A673 (cell line): ENCODE measurements at regions not wholly inside any gene's neighbourhood (a gene's known extent, or its start where the extent isn't known, plus 50 kb on each side); places are given as distances from the start of the nearest gene placed in this dataset.

Experiments
- BruUV-seq: library from RNA; stranded (reverse); fragments of 400-500 nt; replicated peaks from 2 replicates; lab custom pipeline; 2021; lab: Mats Ljungman, UMichigan
- CTCF ChIA-PET: fragments of 300-600 bp; sonication (Branson Sonifier 250); formaldehyde crosslinking; loops from one replicate; lab custom pipeline; 2022; ENCODE audit warnings: antibody characterized with exemption; lab: Charles Lee
- POLR2A ChIA-PET: fragments of 300-600 bp; sonication (Branson Sonifier 250); formaldehyde crosslinking; loops from one replicate; lab custom pipeline; 2022; ENCODE audit warnings: antibody characterized with exemption; ENCODE audit not compliant: low non-redundant PET; lab: Charles Lee
- DNase-seq: peaks from one replicate; pipeline ENCODE4 v3.0.0-alpha.2; 2015; ENCODE audit warnings: low spot score
- H3K27ac ChIP-seq: fragments of 200-600 bp; sonication (generic); 2 replicates; pipeline ENCODE4 v1.5.1; 2016; ENCODE audit warnings: mixed run types, low read depth, mild to moderate bottlenecking, mixed read lengths, antibody characterized with exemption, low read length; ENCODE audit not compliant: poor library complexity, severe bottlenecking
- H3K27me3 ChIP-seq: fragments of 200-600 bp; sonication (generic); replicated peaks from 2 replicates; pipeline ENCODE4 v1.6.1; 2017; ENCODE audit warnings: mixed run types, low read depth, mild to moderate bottlenecking, mixed read lengths, antibody characterized with exemption, low read length; ENCODE audit not compliant: insufficient read depth, poor library complexity
- H3K36me3 ChIP-seq: fragments of 200-600 bp; sonication (generic); 2 replicates; pipeline ENCODE4 v1.6.1; 2016; ENCODE audit warnings: mixed run types, mild to moderate bottlenecking, mixed read lengths, antibody characterized with exemption, low read length; ENCODE audit not compliant: insufficient read depth, poor library complexity, severe bottlenecking
- H3K4me1 ChIP-seq: fragments of 200-600 bp; sonication (generic); 2 replicates; pipeline ENCODE4 v1.6.1; 2017; ENCODE audit warnings: mixed run types, mild to moderate bottlenecking, mixed read lengths, antibody characterized with exemption, low read length; ENCODE audit not compliant: insufficient read depth, poor library complexity, severe bottlenecking
- H3K4me3 ChIP-seq: fragments of 200-600 bp; sonication (generic); 2 replicates; pipeline ENCODE4 v1.5.1; 2016; ENCODE audit warnings: low read depth, mixed run types, mild to moderate bottlenecking, mixed read lengths, low read length; ENCODE audit not compliant: poor library complexity, severe bottlenecking
- H3K9me3 ChIP-seq: fragments of 200-600 bp; sonication (generic); 2 replicates; pipeline ENCODE4 v1.6.1; 2016; ENCODE audit warnings: mixed run types, low read depth, mild to moderate bottlenecking, mixed read lengths, antibody characterized with exemption, low read length; ENCODE audit not compliant: poor library complexity, severe bottlenecking
- EZH2 ChIP-seq: fragments of 200-600 bp; sonication (generic); IDR thresholded peaks from 2 replicates; pipeline ENCODE4 v1.6.1; 2017; ENCODE audit warnings: borderline replicate concordance, low read depth, mild to moderate bottlenecking, mixed read lengths, antibody characterized with exemption, low read length; ENCODE audit not compliant: poor library complexity, severe bottlenecking
- intact Hi-C: fragments of 100-400 bp; cut with micrococcal nuclease; formaldehyde crosslinking; loops from one replicate; pipeline ENCODE4 v1.10.0; 2022; ENCODE audit not compliant: unreplicated experiment
- TF ChIP-seq, protein P1 (sequence below): fragments of 300-800, 200-600 bp; sonication (generic); conservative IDR thresholded peaks from 2 replicates; pipeline ENCODE4 v1.5.1; 2017; ENCODE audit warnings: low read depth, mild to moderate bottlenecking, antibody characterized with exemption, low read length, moderate library complexity, mixed read lengths

DNA sequence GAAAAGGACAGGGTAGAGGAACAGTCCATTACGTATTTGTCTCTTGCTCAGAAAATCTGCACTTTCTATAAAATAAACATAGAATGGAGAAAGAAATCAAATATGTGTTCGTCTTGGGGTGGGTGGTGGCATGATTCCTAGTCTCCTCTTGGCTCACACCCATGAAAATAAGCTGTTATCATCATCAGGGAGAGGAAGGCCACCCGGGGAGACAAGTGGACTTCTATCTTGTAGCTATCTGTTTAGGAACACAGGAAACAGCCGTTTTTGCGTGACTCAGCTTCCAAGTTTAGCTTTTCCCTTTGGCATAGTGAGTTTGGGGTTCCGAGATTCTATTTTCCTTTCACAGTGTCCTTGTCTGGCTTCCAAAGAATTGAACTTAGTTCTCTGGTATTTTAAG is 622.3 kb downstream of the PTPRU start:
- POLR2A ChIA-PET: no interaction called here
- CTCF ChIA-PET: interaction anchor here (0.5 kb wide), 1 partner anchor 1051 kb away, joined by 6 read pairs; no protein-coding TSS in a partner anchor
- TF ChIP-seq, protein P1, sequence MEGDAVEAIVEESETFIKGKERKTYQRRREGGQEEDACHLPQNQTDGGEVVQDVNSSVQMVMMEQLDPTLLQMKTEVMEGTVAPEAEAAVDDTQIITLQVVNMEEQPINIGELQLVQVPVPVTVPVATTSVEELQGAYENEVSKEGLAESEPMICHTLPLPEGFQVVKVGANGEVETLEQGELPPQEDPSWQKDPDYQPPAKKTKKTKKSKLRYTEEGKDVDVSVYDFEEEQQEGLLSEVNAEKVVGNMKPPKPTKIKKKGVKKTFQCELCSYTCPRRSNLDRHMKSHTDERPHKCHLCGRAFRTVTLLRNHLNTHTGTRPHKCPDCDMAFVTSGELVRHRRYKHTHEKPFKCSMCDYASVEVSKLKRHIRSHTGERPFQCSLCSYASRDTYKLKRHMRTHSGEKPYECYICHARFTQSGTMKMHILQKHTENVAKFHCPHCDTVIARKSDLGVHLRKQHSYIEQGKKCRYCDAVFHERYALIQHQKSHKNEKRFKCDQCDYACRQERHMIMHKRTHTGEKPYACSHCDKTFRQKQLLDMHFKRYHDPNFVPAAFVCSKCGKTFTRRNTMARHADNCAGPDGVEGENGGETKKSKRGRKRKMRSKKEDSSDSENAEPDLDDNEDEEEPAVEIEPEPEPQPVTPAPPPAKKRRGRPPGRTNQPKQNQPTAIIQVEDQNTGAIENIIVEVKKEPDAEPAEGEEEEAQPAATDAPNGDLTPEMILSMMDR: no peak
- TF ChIP-seq EZH2: no peak
- H3K4me1 ChIP-seq: peaks cover 54% of the 10 kb centered on the region
- H3K4me3 ChIP-seq: no peak overlapping the region
- peak overlapping the region; percentile 84 for H3K27ac ChIP-seq
- H3K9me3 ChIP-seq: no peaks in the 10 kb centered on the region
- H3K36me3 ChIP-seq: no peaks in the 10 kb centered on the region
- no TSS peak for BruUV-seq
- peak; percentile 93 for DNase-seq
- H3K27me3 ChIP-seq: no peaks in the 10 kb centered on the region
- intact Hi-C loops: loop anchor here (10.0 kb wide), 1 partner anchor 396 kb away; no protein-coding TSS in a partner anchor

DNA sequence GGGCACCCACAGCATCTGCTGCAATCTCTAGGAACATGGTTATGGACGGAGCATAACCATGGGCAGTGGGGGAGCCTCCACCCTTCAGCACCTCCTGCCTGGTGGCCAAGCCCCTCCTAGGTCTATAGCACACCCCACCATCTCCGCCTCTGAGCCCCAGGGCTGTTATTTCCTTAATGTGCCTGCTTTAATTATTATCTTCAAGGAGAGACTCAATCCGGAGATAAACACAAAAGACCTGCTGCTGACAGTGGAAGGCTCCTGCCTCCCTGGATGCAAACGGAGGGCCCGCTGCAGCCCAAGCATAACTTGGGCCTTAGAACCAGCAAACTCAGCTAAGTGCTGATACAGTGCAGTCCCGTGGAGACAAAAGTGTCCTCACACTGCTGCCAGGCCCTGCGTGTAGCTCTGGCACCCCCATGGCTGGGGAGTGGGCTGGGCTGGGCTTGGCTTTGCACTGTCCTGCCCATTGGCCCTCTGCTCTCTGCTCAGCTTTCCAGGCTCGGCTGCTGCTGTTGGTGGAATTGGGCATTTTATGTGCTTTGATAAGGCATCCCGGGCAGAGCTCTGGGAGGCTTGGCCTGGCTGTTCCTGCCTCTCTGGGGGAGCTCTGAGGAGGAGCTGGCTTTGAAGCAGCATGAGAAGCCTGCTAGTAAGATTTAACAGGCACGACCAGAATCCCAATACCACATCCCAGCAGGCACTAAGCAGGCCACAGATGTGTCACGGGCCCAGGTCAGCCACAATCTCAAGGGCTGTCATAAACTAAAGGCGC is 620.2 kb downstream of the PTPRU start:
- ChIA-PET POLR2A (no interaction called here), CTCF (interaction anchor here (1.0 kb wide), 1 partner anchor 229 kb away, joined by 4 read pairs; no protein-coding TSS in a partner anchor)
- peak overlapping the region; percentile 84 for H3K27ac ChIP-seq
- intact Hi-C loops: loop anchor here (10.0 kb wide), 1 partner anchor 398 kb away; no protein-coding TSS in a partner anchor
- no peaks in the 10 kb centered on the region for H3K36me3 ChIP-seq
- H3K4me3 ChIP-seq: no peak overlapping the region
- peak; percentile 56 for DNase-seq
- H3K4me1 ChIP-seq: peaks cover 54% of the 10 kb centered on the region
- TF ChIP-seq EZH2: no peak
- TF ChIP-seq, protein P1: no peak
- BruUV-seq: no TSS peak
- no peaks in the 10 kb centered on the region for H3K27me3 ChIP-seq
- no peaks in the 10 kb centered on the region for H3K9me3 ChIP-seq

- TF ChIP-seq, protein P1: no peak
- no peak for TF ChIP-seq EZH2
- Histone ChIP-seq H3K4me1 (peaks cover 54% of the 10 kb centered on the region), H3K4me3 (no peak overlapping the region), H3K27me3 (no peaks in the 10 kb centered on the region), H3K9me3 (no peaks in the 10 kb centered on the region), H3K36me3 (no peaks in the 10 kb centered on the region), H3K27ac (peak overlapping the region; percentile 84)
- DNase-seq: peak; percentile 76
- intact Hi-C loops: loop anchor here (10.0 kb wide), 1 partner anchor 399 kb away; no protein-coding TSS in a partner anchor
- CTCF ChIA-PET: interaction anchor here (1.0 kb wide), 1 partner anchor 230 kb away, joined by 4 read pairs; no protein-coding TSS in a partner anchor
- BruUV-seq: no TSS peak
- POLR2A ChIA-PET: no interaction called here
Measured at GRCh38 chr1:29855561-29856160, 619.3 kb downstream of the PTPRU start.
